ENCODE measurements at regions not wholly inside any gene's neighbourhood (a gene's known extent, or its start where the extent isn't known, plus 50 kb on each side); places are given as distances from the start of the nearest gene placed in this dataset.

DNA sequence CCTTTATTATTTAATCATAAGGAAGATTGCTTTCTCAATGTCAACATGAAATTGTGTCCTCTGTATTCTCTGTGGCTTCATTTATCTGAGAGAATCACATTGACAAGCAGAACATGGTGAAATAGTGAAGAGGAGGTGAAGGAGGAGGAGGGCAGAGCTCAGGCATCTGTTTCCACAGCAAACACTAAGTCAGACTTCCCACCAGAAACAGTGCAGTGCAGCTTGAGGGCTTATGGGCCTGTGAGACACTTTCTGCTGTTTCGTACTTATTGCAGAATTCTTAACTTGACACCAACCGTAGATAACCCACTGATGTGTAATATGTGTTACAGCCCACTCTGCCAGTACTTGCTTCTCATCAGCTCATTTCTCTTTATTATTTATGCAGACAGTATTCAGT lies 386.3 kb downstream of the DIRAS2 start:
- no peak overlapping the region for H3K27ac ChIP-seq
- no peaks in the 10 kb centered on the region for H3K4me1 ChIP-seq
- intact Hi-C loops (cut with DNase I; ENCODE audit: low total_unique reads) = no loop called here
- H3K9me3 ChIP-seq = peaks cover 0 to 8% of the 10 kb centered on the region in 2 donors
- H3K4me3 ChIP-seq = no peak overlapping the region
- no peak for TF ChIP-seq CTCF (IDR thresholded peaks at IDR 0.05)
- TF ChIP-seq POLR2AphosphoS5 (IDR thresholded peaks at IDR 0.05) = no peak
- TF ChIP-seq POLR2A (IDR thresholded peaks at IDR 0.05) = no peak
- DNase-seq (ENCODE audit: low spot score in 2 of 2) = no peak
- no peaks in the 10 kb centered on the region for H3K36me3 ChIP-seq
- no peaks in the 10 kb centered on the region for H3K27me3 ChIP-seq

DNA sequence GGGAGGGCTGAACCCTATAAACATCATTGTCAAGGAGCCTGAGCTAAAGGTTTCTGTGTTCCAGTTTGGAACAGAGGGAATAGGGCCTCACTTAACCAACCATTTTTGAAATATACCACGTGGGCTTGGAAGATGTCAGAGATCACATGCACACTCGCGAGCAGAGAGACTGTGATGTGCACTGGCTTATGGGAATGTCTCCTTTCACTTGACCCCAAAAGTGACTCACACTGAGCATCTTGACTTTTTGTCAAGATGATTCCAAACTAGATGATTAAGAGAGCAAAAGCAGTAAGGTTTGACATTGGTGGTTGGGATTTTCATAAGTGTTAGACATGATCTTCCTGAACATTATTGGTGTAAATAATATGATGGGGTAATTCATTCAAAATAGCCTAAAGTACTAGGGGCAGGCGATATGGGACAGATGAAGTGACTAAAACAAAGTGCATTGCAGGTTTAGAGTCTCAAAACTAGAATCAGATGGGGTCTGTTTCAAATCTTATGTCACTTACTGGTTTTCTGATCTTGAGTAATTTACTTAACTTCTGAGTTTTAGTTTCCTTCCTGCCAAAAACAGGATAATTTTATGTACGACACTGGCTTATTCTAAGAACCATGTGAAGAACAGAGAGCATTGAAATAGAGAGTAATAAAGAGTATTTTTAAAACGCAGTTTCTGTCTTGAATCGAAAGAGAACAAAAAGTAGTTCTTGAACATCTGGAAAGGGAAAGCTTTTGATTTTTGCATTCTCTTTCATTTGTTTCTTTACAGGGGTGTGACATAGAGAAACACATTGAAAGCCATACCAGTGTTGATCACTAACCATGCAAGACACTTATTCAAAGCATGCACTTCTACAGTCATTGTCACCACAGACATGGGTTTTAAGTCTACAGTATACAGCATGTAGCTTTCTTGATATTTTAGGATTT lies 383.0 kb downstream of the DIRAS2 start:
- H3K36me3 ChIP-seq = no peaks in the 10 kb centered on the region
- TF ChIP-seq CTCF (IDR thresholded peaks at IDR 0.05) (no peak), POLR2AphosphoS5 (IDR thresholded peaks at IDR 0.05) (no peak)
- intact Hi-C loops (cut with DNase I; ENCODE audit: low total_unique reads) = no loop called here
- H3K27ac ChIP-seq = no peak overlapping the region
- no peaks in the 10 kb centered on the region for H3K27me3 ChIP-seq
- H3K4me3 ChIP-seq = no peak overlapping the region
- H3K4me1 ChIP-seq = no peaks in the 10 kb centered on the region
- H3K9me3 ChIP-seq = peaks cover 6 to 20% of the 10 kb centered on the region in 2 donors
- DNase-seq (ENCODE audit: low spot score in 2 of 2) = no peak

- Histone ChIP-seq H3K27ac (no peak overlapping the region), H3K9me3 (peaks cover 6 to 20% of the 10 kb centered on the region in 2 donors), H3K4me3 (no peak overlapping the region), H3K4me1 (no peaks in the 10 kb centered on the region), H3K27me3 (no peaks in the 10 kb centered on the region), H3K36me3 (no peaks in the 10 kb centered on the region)
- intact Hi-C loops (cut with DNase I; ENCODE audit: low total_unique reads) = no loop called here
- TF ChIP-seq CTCF (IDR thresholded peaks at IDR 0.05) = no peak
- no peak for TF ChIP-seq POLR2A (IDR thresholded peaks at IDR 0.05)
- no peak for TF ChIP-seq POLR2AphosphoS5 (IDR thresholded peaks at IDR 0.05)
- DNase-seq (ENCODE audit: low spot score in 2 of 2) = no peak
Observed at GRCh38 chr9:90261698-90262097, 380.9 kb downstream of the DIRAS2 start.

DNA sequence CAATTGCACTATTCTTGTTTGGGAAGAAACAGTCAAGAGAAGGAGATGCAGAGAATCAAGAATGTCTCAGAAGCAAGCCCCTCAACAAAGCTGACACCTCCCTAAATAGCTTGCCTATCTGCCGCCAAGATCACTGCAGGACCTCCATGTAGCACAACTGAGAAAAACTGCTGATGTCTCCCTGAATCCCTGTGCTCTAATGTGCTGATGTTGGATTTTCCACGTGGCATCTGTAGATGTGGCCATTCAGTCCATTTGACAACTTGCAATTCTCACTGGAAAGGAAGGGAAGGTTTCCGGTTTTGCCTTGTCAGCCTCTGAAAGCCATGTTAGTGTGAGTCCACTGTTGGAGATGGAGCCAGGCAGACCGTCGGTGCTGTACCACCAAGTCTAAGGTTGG lies 374.0 kb downstream of the DIRAS2 start:
- Histone ChIP-seq H3K27ac (no peak overlapping the region), H3K4me3 (no peak overlapping the region), H3K9me3 (no peaks in the 10 kb centered on the region), H3K36me3 (no peaks in the 10 kb centered on the region), H3K4me1 (no peaks in the 10 kb centered on the region), H3K27me3 (peaks cover 0 to 3% of the 10 kb centered on the region in 2 donors)
- no peak for DNase-seq (ENCODE audit: low spot score in 2 of 2)
- TF ChIP-seq POLR2AphosphoS5 (IDR thresholded peaks at IDR 0.05) (no peak), POLR2A (IDR thresholded peaks at IDR 0.05) (no peak), CTCF (IDR thresholded peaks at IDR 0.05) (no peak)
- intact Hi-C loops (cut with DNase I; ENCODE audit: low total_unique reads) = no loop called here

DNA sequence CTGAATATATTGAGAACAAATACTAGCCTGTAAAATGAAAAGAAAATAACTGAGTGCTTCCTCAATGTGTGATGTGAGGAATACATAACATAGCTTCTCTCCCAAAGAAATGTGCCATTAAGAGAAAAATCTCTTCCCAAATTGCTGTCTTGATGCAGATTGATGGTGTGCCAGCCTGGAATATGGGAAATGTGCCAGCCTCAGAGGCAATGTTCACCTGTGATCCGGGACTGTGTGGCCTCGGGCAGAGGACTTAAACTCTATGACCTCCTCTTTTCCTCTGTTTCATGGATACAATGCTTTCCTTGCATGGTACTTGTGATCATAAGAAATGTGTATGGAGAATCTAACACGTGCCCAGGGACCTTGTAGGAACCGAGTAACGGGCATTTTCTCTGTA lies 370.9 kb downstream of the DIRAS2 start:
- no peaks in the 10 kb centered on the region for H3K4me1 ChIP-seq
- DNase-seq (ENCODE audit: low spot score in 2 of 2) = no peak
- no peak overlapping the region for H3K27ac ChIP-seq
- H3K27me3 ChIP-seq = peaks cover 0 to 3% of the 10 kb centered on the region in 2 donors
- no peaks in the 10 kb centered on the region for H3K36me3 ChIP-seq
- H3K4me3 ChIP-seq = no peak overlapping the region
- H3K9me3 ChIP-seq = no peaks in the 10 kb centered on the region
- TF ChIP-seq CTCF (IDR thresholded peaks at IDR 0.05) (no peak), POLR2A (IDR thresholded peaks at IDR 0.05) (no peak), POLR2AphosphoS5 (IDR thresholded peaks at IDR 0.05) (no peak)
- intact Hi-C loops (cut with DNase I; ENCODE audit: low total_unique reads) = loop anchor here (2.0 kb wide), 1 partner anchor 33 kb away; no protein-coding TSS in a partner anchor

Measured in breast epithelium (tissue), 4 donors.